ENCODE measurements at regions not wholly inside any gene's neighbourhood (a gene's known extent, or its start where the extent isn't known, plus 50 kb on each side); places are given as distances from the start of the nearest gene placed in this dataset.

DNA sequence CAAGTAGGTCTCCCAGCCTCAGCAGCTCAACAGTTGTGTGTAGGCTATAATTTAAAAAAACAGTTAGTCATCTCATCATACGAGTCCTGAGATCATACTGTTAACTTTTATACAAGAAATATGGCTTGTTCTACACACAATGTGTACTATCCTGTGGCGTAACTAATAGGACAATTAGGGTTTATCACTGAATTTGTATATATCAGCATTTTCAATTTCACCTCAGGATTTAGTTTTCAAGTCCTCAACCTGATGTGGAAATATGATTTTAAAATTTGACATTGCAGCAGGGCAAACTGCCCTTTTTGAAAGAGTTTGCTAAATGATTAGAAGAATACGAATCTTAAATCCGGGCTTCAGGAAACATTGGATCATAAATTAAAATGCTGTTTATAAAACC is 237.2 kb upstream of the CTBP2 start:
- H3K27ac Mint-ChIP-seq, result no peak overlapping the region
- no peak for DNase-seq (ENCODE audit: low spot score, unreplicated experiment)
- no peaks in the 10 kb centered on the region for H3K36me3 Mint-ChIP-seq (ENCODE audit: insufficient read depth)
- H3K4me3 Mint-ChIP-seq (ENCODE audit: low read depth), result no peak overlapping the region
- TF ChIP-seq, protein P1, sequence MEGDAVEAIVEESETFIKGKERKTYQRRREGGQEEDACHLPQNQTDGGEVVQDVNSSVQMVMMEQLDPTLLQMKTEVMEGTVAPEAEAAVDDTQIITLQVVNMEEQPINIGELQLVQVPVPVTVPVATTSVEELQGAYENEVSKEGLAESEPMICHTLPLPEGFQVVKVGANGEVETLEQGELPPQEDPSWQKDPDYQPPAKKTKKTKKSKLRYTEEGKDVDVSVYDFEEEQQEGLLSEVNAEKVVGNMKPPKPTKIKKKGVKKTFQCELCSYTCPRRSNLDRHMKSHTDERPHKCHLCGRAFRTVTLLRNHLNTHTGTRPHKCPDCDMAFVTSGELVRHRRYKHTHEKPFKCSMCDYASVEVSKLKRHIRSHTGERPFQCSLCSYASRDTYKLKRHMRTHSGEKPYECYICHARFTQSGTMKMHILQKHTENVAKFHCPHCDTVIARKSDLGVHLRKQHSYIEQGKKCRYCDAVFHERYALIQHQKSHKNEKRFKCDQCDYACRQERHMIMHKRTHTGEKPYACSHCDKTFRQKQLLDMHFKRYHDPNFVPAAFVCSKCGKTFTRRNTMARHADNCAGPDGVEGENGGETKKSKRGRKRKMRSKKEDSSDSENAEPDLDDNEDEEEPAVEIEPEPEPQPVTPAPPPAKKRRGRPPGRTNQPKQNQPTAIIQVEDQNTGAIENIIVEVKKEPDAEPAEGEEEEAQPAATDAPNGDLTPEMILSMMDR (IDR thresholded peaks at IDR 0.05; ENCODE audit: unreplicated experiment), result no peak
- peaks cover 29% of the 10 kb centered on the region for H3K4me1 Mint-ChIP-seq (ENCODE audit: low read depth)
- peaks cover 10% of the 10 kb centered on the region for H3K9me3 Mint-ChIP-seq (ENCODE audit: low read depth)
- peaks cover 7% of the 10 kb centered on the region for H3K27me3 Mint-ChIP-seq

- TF ChIP-seq, protein P1 (IDR thresholded peaks at IDR 0.05; ENCODE audit: unreplicated experiment), result no peak
- Mint-ChIP-seq H3K4me3 (ENCODE audit: low read depth) (no peak overlapping the region), H3K9me3 (ENCODE audit: low read depth) (peaks cover 9% of the 10 kb centered on the region), H3K27ac (no peak overlapping the region), H3K36me3 (ENCODE audit: insufficient read depth) (no peaks in the 10 kb centered on the region), H3K4me1 (ENCODE audit: low read depth) (peaks cover 29% of the 10 kb centered on the region), H3K27me3 (peaks cover 11% of the 10 kb centered on the region)
- DNase-seq (ENCODE audit: low spot score, unreplicated experiment), result no peak
These were observed 236.3 kb upstream of the CTBP2 start for GRCh38 chr10:125396676-125397075.

GRCh38 chr10:125392609-125393008 is 232.2 kb upstream of the CTBP2 start:
- peaks cover 10% of the 10 kb centered on the region for H3K4me1 Mint-ChIP-seq (ENCODE audit: low read depth)

DNA sequence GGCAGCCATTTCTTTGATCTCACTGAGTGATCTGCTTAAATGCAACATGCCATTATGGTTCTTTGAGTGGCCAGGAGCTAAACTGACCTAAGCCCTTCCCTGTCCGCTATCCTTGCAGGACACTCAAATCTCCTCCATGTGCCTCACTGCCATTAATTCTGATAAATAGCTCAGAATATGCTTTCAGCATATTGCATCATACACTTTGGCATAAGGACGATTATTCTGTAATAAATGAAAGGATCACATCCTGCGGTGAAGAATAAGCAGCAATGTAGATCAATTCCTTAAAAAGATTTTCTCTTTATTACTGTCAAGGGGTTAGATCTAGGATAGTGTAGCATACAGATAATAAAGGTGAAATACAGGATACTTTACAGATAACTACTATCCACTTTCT is 231.8 kb upstream of the CTBP2 start:
- Mint-ChIP-seq H3K27ac (no peak overlapping the region), H3K4me3 (ENCODE audit: low read depth) (no peak overlapping the region), H3K4me1 (ENCODE audit: low read depth) (peaks cover 7% of the 10 kb centered on the region), H3K9me3 (ENCODE audit: low read depth) (peaks cover 13% of the 10 kb centered on the region), H3K27me3 (peaks cover 11% of the 10 kb centered on the region), H3K36me3 (ENCODE audit: insufficient read depth) (no peaks in the 10 kb centered on the region)
- no peak for DNase-seq (ENCODE audit: low spot score, unreplicated experiment)
- TF ChIP-seq, protein P1 (IDR thresholded peaks at IDR 0.05; ENCODE audit: unreplicated experiment), result no peak

More at GRCh38 chr10:125392609-125393008, 232.2 kb upstream of the CTBP2 start:
- Mint-ChIP-seq H3K27ac (no peak overlapping the region), H3K36me3 (ENCODE audit: insufficient read depth) (no peaks in the 10 kb centered on the region), H3K4me3 (ENCODE audit: low read depth) (no peak overlapping the region), H3K27me3 (peaks cover 11% of the 10 kb centered on the region), H3K9me3 (ENCODE audit: low read depth) (peaks cover 13% of the 10 kb centered on the region)
- DNase-seq (ENCODE audit: low spot score, unreplicated experiment), result no peak
- TF ChIP-seq, protein P1 (IDR thresholded peaks at IDR 0.05; ENCODE audit: unreplicated experiment), result no peak

GRCh38 chr10:125389648-125390047 is 229.3 kb upstream of the CTBP2 start:
- TF ChIP-seq, protein P1 (IDR thresholded peaks at IDR 0.05; ENCODE audit: unreplicated experiment), result no peak

More at GRCh38 chr10:125389648-125390047, 229.3 kb upstream of the CTBP2 start:
- H3K4me3 Mint-ChIP-seq (ENCODE audit: low read depth), result no peak overlapping the region
- no peaks in the 10 kb centered on the region for H3K4me1 Mint-ChIP-seq (ENCODE audit: low read depth)
- H3K27ac Mint-ChIP-seq, result no peak overlapping the region
- peaks cover 13% of the 10 kb centered on the region for H3K9me3 Mint-ChIP-seq (ENCODE audit: low read depth)
- no peaks in the 10 kb centered on the region for H3K36me3 Mint-ChIP-seq (ENCODE audit: insufficient read depth)
- no peak for DNase-seq (ENCODE audit: low spot score, unreplicated experiment)
- H3K27me3 Mint-ChIP-seq, result peaks cover 18% of the 10 kb centered on the region

Data from progenitor cell of endocrine pancreas (in vitro differentiated cells).